RWPE2 (cell line): ENCODE measurements at regions not wholly inside any gene's neighbourhood (a gene's known extent, or its start where the extent isn't known, plus 50 kb on each side); places are given as distances from the start of the nearest gene placed in this dataset.

ENCODE experiments used
- ATAC-seq: fragments of 200-7000 bp; cut with Tn5 transposase; 3 replicates; pipeline ENCODE4 v1.9.1; 2021; ENCODE audit warnings: low read depth
- DNase-seq: peaks from one replicate; pipeline ENCODE4 v3.0.0-alpha.2; 2020; ENCODE audit warnings: low spot score
- H3K27ac ChIP-seq: fragments of 450-650 bp; 2 replicates; pipeline ENCODE4 v1.5.1; 2017; ENCODE audit warnings: mild to moderate bottlenecking; ENCODE audit not compliant: poor library complexity, severe bottlenecking
- H3K27me3 ChIP-seq: fragments of 250-450 bp; sonication (Bioruptor Pico); 2 replicates; pipeline ENCODE4 v1.5.1; 2021; ENCODE audit warnings: mild to moderate bottlenecking, moderate library complexity; ENCODE audit not compliant: insufficient read depth, poor library complexity, severe bottlenecking
- H3K36me3 ChIP-seq: fragments of 250-450 bp; sonication (Bioruptor Pico); 2 replicates; pipeline ENCODE4 v1.5.1; 2020; ENCODE audit warnings: low read depth, mild to moderate bottlenecking, moderate library complexity
- H3K4me1 ChIP-seq: fragments of 250-450 bp; sonication (Bioruptor Pico); 2 replicates; pipeline ENCODE4 v1.5.1; 2021; ENCODE audit warnings: mild to moderate bottlenecking, moderate library complexity; ENCODE audit not compliant: insufficient read depth, poor library complexity, severe bottlenecking
- H3K4me3 ChIP-seq: fragments of 250-450 bp; sonication (Bioruptor Pico); 2 replicates; pipeline ENCODE4 v1.5.1; 2021; ENCODE audit warnings: mild to moderate bottlenecking, moderate library complexity; ENCODE audit not compliant: severe bottlenecking
- H3K9me3 ChIP-seq: fragments of 250-450 bp; sonication (Bioruptor Pico); 2 replicates; pipeline ENCODE4 v1.5.1; 2021; ENCODE audit warnings: mild to moderate bottlenecking, moderate library complexity; ENCODE audit not compliant: severe bottlenecking
- TF ChIP-seq, protein P1 (sequence below): fragments of 450-650 bp; IDR thresholded peaks from one replicate; pipeline ENCODE4 v1.5.1; 2017; ENCODE audit warnings: mild to moderate bottlenecking, moderate library complexity; ENCODE audit not compliant: poor library complexity, severe bottlenecking

DNA sequence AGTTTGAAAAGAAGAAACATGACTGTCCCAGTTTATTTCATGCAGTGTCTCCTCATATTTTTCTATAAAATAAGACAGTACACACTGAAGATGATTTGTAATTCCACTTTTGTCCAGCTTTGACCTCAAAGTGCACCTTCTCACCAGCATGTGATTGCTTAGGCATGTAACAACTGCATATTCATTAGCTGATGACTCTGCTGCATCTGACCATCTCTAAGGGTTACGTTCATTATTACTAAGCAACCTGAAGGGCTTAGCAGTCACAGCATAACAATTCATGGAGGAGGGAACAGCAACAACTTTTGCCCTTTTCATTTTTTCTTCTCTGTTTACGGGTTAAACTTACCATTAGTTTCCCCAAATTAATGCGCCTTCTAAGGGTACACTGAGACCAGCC is 330.6 kb upstream of the PIK3C3 start:
- Histone ChIP-seq H3K36me3 (no peaks in the 10 kb centered on the region), H3K4me1 (no peaks in the 10 kb centered on the region), H3K4me3 (no peak overlapping the region), H3K27ac (no peak overlapping the region), H3K9me3 (no peaks in the 10 kb centered on the region), H3K27me3 (no peaks in the 10 kb centered on the region)
- ATAC-seq (no peak; the same call in 2 of the 3 replicates), DNase-seq (no peak)
- TF ChIP-seq, protein P1, sequence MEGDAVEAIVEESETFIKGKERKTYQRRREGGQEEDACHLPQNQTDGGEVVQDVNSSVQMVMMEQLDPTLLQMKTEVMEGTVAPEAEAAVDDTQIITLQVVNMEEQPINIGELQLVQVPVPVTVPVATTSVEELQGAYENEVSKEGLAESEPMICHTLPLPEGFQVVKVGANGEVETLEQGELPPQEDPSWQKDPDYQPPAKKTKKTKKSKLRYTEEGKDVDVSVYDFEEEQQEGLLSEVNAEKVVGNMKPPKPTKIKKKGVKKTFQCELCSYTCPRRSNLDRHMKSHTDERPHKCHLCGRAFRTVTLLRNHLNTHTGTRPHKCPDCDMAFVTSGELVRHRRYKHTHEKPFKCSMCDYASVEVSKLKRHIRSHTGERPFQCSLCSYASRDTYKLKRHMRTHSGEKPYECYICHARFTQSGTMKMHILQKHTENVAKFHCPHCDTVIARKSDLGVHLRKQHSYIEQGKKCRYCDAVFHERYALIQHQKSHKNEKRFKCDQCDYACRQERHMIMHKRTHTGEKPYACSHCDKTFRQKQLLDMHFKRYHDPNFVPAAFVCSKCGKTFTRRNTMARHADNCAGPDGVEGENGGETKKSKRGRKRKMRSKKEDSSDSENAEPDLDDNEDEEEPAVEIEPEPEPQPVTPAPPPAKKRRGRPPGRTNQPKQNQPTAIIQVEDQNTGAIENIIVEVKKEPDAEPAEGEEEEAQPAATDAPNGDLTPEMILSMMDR, result no peak

DNA sequence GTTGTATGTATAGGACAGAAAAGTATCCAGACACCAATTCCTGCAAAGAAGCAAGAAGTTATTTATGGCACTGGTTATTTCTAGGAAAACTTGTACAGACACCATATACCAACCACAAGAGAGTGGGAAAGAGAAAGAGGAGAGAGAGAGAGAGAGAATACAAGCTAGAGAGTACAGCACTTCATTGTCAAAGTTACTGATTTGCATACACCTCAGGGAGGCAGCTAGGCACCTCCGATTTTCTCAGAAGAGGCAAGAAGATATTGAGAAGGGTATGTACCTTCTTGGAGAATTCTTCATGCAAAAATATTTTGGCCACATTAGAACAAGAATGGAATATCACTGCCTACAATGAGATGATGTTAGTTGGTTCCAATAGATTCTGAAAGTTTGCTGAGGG is 333.9 kb upstream of the PIK3C3 start:
- H3K4me1 ChIP-seq, result no peaks in the 10 kb centered on the region
- H3K36me3 ChIP-seq, result no peaks in the 10 kb centered on the region
- H3K27ac ChIP-seq, result no peak overlapping the region
- no peaks in the 10 kb centered on the region for H3K27me3 ChIP-seq
- no peaks in the 10 kb centered on the region for H3K9me3 ChIP-seq
- H3K4me3 ChIP-seq, result no peak overlapping the region
- no peak for DNase-seq
- TF ChIP-seq, protein P1, result no peak
- ATAC-seq, result no peak

GRCh38 chr18:41618147-41618546 is 336.9 kb upstream of the PIK3C3 start:
- Histone ChIP-seq H3K27ac (no peak overlapping the region), H3K4me3 (no peak overlapping the region), H3K9me3 (no peaks in the 10 kb centered on the region), H3K4me1 (no peaks in the 10 kb centered on the region), H3K27me3 (no peaks in the 10 kb centered on the region), H3K36me3 (no peaks in the 10 kb centered on the region)
- ATAC-seq, result no peak
- no peak for DNase-seq
- TF ChIP-seq, protein P1, result no peak

GRCh38 chr18:41617647-41618046 is 337.4 kb upstream of the PIK3C3 start:
- H3K4me1 ChIP-seq, result no peaks in the 10 kb centered on the region
- TF ChIP-seq, protein P1, result no peak
- ATAC-seq (no peak), DNase-seq (no peak)
- no peaks in the 10 kb centered on the region for H3K27me3 ChIP-seq
- no peaks in the 10 kb centered on the region for H3K9me3 ChIP-seq
- no peaks in the 10 kb centered on the region for H3K36me3 ChIP-seq
- no peak overlapping the region for H3K27ac ChIP-seq
- no peak overlapping the region for H3K4me3 ChIP-seq

- H3K4me1 ChIP-seq, result no peaks in the 10 kb centered on the region
- H3K4me3 ChIP-seq, result no peak overlapping the region
- ATAC-seq, result no peak
- TF ChIP-seq, protein P1, result no peak
- DNase-seq, result no peak
- no peaks in the 10 kb centered on the region for H3K36me3 ChIP-seq
- no peaks in the 10 kb centered on the region for H3K9me3 ChIP-seq
- H3K27me3 ChIP-seq, result no peaks in the 10 kb centered on the region
- no peak overlapping the region for H3K27ac ChIP-seq
These were observed 341.9 kb upstream of the PIK3C3 start for GRCh38 chr18:41613003-41613609.
